ENCODE measurements at regions not wholly inside any gene's neighbourhood (a gene's known extent, or its start where the extent isn't known, plus 50 kb on each side); places are given as distances from the start of the nearest gene placed in this dataset.

DNA sequence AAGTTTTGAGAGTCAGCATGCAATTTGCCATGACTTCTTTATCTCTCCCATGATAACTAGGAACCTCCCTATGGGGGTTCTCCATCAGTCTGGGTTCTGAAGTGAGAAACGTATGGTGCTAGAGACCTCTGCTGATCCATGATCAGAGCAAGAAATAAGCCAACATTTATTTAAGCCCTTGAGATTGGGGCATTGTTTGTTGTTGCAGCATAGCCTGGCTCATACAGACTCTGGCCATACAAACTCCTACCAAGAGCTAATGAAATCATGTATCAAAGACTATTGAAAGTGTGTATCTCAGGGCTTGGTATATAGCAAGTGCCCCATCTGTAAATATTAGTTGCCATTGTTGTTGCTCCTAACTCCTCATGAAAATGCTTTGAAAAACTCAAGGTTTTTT is 233.9 kb downstream of the MAF start:
- TF ChIP-seq ZNF416 (tag by site-specific recombination; IDR thresholded peaks at IDR 0.05) (no peak), ZNF76 (tag by site-specific recombination; IDR thresholded peaks at IDR 0.05; ENCODE audit: borderline replicate concordance, low read depth) (no peak), ZNF654 (tag by site-specific recombination; IDR thresholded peaks at IDR 0.05; ENCODE audit: low read depth) (no peak), CTCF (tag by site-specific recombination; IDR thresholded peaks at IDR 0.05) (no peak), ZNF292 (tag by site-specific recombination; IDR thresholded peaks at IDR 0.05; ENCODE audit: borderline replicate concordance, low read depth) (no peak), SETDB1 (IDR thresholded peaks at IDR 0.05; ENCODE audit: insufficient read length, low read length) (no peak), ZNF112 (tag by site-specific recombination; IDR thresholded peaks at IDR 0.05) (no peak), ZBTB44 (tag by site-specific recombination; IDR thresholded peaks at IDR 0.05) (no peak)

All from HEK293 (cell line).